ENCODE measurements at regions not wholly inside any gene's neighbourhood (a gene's known extent, or its start where the extent isn't known, plus 50 kb on each side); places are given as distances from the start of the nearest gene placed in this dataset.
"Not testable (repeated sequence)": the region's sequence is repeated elsewhere in the genome, so short reads cannot be mapped to it uniquely, and the experiment has no call there.

- no peak for DNase-seq
- Histone ChIP-seq H3K27me3 (ENCODE audit: control insufficient read depth, insufficient read depth, low read length) (no peaks in the 10 kb centered on the region), H3K4me3 (ENCODE audit: low read depth, low read length) (no peak overlapping the region), H3K4me1 (ENCODE audit: control insufficient read depth, insufficient read depth, low read length, poor library complexity, severe bottlenecking) (no peaks in the 10 kb centered on the region), H3K9me3 (ENCODE audit: control insufficient read depth in 2 of 2, low read length in 2 of 2) (no peaks in the 10 kb centered on the region), H3K36me3 (ENCODE audit: control insufficient read depth, insufficient read depth, low read length) (no peaks in the 10 kb centered on the region), H3K27ac (ENCODE audit: insufficient read depth, low read length, poor library complexity, severe bottlenecking) (no peak overlapping the region)
- no peak for ATAC-seq (ENCODE audit: low read depth in 2 of 2)
- Mint-ChIP-seq H3K4me3 (no peak overlapping the region), H3K4me1 (no peaks in the 10 kb centered on the region), H3K9me3 (peaks cover 0 to 2% (median 0%) of the 10 kb centered on the region in 7 donors), H3K27me3 (no peaks in the 10 kb centered on the region), H3K36me3 (no peaks in the 10 kb centered on the region), H3K27ac (no peak overlapping the region)
Observed at GRCh38 chr6:74048387-74048786, 352.4 kb downstream of the CD109 start.

GRCh38 chr6:74044417-74045096 lies 348.6 kb downstream of the CD109 start:
- ATAC-seq (ENCODE audit: low read depth in 2 of 2) (no peak), DNase-seq (no peak)
- Mint-ChIP-seq H3K4me3 (no peak overlapping the region), H3K9me3 (peaks cover 0 to 4% (median 0%) of the 10 kb centered on the region in 7 donors), H3K4me1 (no peaks in the 10 kb centered on the region), H3K27me3 (no peaks in the 10 kb centered on the region), H3K27ac (peak overlapping the region in 1 of 3 donors; percentile 35), H3K36me3 (no peaks in the 10 kb centered on the region)
- Histone ChIP-seq H3K4me3 (ENCODE audit: low read depth, low read length) (no peak overlapping the region), H3K36me3 (ENCODE audit: control insufficient read depth, insufficient read depth, low read length) (no peaks in the 10 kb centered on the region), H3K4me1 (ENCODE audit: control insufficient read depth, insufficient read depth, low read length, poor library complexity, severe bottlenecking) (no peaks in the 10 kb centered on the region), H3K9me3 (ENCODE audit: control insufficient read depth in 2 of 2, low read length in 2 of 2) (no peaks in the 10 kb centered on the region), H3K27me3 (ENCODE audit: control insufficient read depth, insufficient read depth, low read length) (no peaks in the 10 kb centered on the region), H3K27ac (ENCODE audit: insufficient read depth, low read length, poor library complexity, severe bottlenecking) (no peak overlapping the region)

DNA sequence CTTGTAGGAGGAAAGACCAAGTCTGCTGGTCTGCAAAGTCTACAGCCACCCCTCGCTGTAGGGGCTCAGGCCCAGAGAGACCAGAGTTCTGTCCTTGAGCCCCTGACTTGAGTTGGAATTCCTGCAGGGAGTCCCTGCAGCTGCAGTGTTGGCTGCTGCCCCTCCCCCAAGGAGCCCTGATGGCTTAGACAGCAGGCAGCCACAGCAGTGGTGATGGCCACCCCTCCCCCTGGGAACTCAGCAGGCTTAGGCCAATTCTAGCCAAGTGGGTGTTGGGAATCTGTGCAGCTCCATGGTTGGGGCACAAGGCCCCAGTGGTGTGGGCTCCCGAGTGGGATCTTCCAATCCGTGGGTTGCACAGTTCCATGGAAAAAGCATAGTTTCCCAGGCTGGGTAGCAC lies 345.4 kb downstream of the CD109 start:
- no peaks in the 10 kb centered on the region for H3K9me3 ChIP-seq (ENCODE audit: control insufficient read depth in 2 of 2, low read length in 2 of 2)
- DNase-seq = no peak
- Mint-ChIP-seq H3K4me1 (no peaks in the 10 kb centered on the region), H3K27me3 (no peaks in the 10 kb centered on the region), H3K36me3 (no peaks in the 10 kb centered on the region), H3K9me3 (peaks cover 0 to 7% (median 4%) of the 10 kb centered on the region in 7 donors), H3K4me3 (no peak overlapping the region), H3K27ac (no peak overlapping the region)
- ATAC-seq (ENCODE audit: low read depth in 2 of 2) = no peak
- no peaks in the 10 kb centered on the region for H3K27me3 ChIP-seq (ENCODE audit: control insufficient read depth, insufficient read depth, low read length)
- H3K4me1 ChIP-seq (ENCODE audit: control insufficient read depth, insufficient read depth, low read length, poor library complexity, severe bottlenecking) = no peaks in the 10 kb centered on the region
- no peak overlapping the region for H3K27ac ChIP-seq (ENCODE audit: insufficient read depth, low read length, poor library complexity, severe bottlenecking)
- H3K4me3 ChIP-seq (ENCODE audit: low read depth, low read length) = no peak overlapping the region
- no peaks in the 10 kb centered on the region for H3K36me3 ChIP-seq (ENCODE audit: control insufficient read depth, insufficient read depth, low read length)

DNA sequence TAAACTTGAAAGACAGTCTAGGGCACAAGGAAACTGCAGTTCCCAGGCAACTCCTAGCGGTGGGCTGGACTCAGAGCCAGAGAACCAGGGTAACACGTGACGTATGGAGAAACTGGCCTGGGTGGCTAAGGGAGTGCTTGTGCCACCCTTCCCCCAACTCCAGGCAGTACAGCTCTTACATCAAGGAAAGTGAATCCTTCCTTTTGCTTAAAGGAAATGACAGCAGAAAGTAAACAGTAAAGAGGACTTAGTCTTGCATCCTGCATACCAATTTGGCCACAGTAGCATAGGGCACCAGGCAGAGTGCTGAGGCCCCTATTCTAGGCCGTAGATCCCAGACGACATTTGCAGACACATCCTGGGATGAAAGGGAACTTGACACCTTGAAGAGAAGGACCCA lies 322.8 kb downstream of the CD109 start:
- no peak for DNase-seq
- Mint-ChIP-seq H3K4me1 (no peaks in the 10 kb centered on the region), H3K36me3 (no peaks in the 10 kb centered on the region), H3K4me3 (no peak overlapping the region), H3K27ac (no peak overlapping the region), H3K27me3 (no peaks in the 10 kb centered on the region), H3K9me3 (peaks cover 0 to 9% (median 4%) of the 10 kb centered on the region in 7 donors)
- H3K4me3 ChIP-seq (ENCODE audit: low read depth, low read length) = no peak overlapping the region
- no peak overlapping the region for H3K27ac ChIP-seq (ENCODE audit: insufficient read depth, low read length, poor library complexity, severe bottlenecking)
- no peaks in the 10 kb centered on the region for H3K27me3 ChIP-seq (ENCODE audit: control insufficient read depth, insufficient read depth, low read length)
- no peaks in the 10 kb centered on the region for H3K4me1 ChIP-seq (ENCODE audit: control insufficient read depth, insufficient read depth, low read length, poor library complexity, severe bottlenecking)
- H3K9me3 ChIP-seq (ENCODE audit: control insufficient read depth in 2 of 2, low read length in 2 of 2) = no peaks in the 10 kb centered on the region
- H3K36me3 ChIP-seq (ENCODE audit: control insufficient read depth, insufficient read depth, low read length) = no peaks in the 10 kb centered on the region
- no peak for ATAC-seq (ENCODE audit: low read depth in 2 of 2)

DNA sequence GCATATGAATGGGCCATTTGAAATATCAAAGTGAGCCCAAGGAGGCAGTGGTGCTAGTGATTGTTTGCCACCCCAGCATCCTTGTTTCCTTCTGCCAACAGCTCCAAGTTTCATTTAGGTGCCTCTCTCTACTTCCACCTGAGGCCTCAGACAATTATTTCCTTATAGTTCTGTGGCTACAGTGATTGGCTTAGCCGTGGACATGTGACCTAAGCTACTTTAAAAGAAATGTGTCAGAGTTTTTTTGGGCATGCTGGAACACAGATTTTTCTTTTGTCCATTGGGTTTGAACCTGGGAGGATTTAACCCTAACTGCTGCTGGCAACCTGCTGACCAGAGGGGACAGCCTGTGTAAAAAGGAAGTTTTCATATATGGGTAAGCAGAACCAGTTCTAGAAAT lies 319.4 kb downstream of the CD109 start:
- ATAC-seq (ENCODE audit: low read depth in 2 of 2) (no peak), DNase-seq (no peak)
- H3K4me1 Mint-ChIP-seq = no peaks in the 10 kb centered on the region
- no peak overlapping the region for H3K4me3 Mint-ChIP-seq
- Histone ChIP-seq H3K9me3 (ENCODE audit: control insufficient read depth in 2 of 2, low read length in 2 of 2) (no peaks in the 10 kb centered on the region), H3K27ac (ENCODE audit: insufficient read depth, low read length, poor library complexity, severe bottlenecking) (no peak overlapping the region), H3K27me3 (ENCODE audit: control insufficient read depth, insufficient read depth, low read length) (no peaks in the 10 kb centered on the region), H3K4me1 (ENCODE audit: control insufficient read depth, insufficient read depth, low read length, poor library complexity, severe bottlenecking) (no peaks in the 10 kb centered on the region), H3K36me3 (ENCODE audit: control insufficient read depth, insufficient read depth, low read length) (no peaks in the 10 kb centered on the region), H3K4me3 (ENCODE audit: low read depth, low read length) (no peak overlapping the region)
- H3K27me3 Mint-ChIP-seq = no peaks in the 10 kb centered on the region
- no peaks in the 10 kb centered on the region for H3K36me3 Mint-ChIP-seq
- H3K27ac Mint-ChIP-seq = no peak overlapping the region
- peaks cover 0 to 11% (median 5%) of the 10 kb centered on the region in 7 donors for H3K9me3 Mint-ChIP-seq

GRCh38 chr6:74000666-74001490 lies 304.9 kb downstream of the CD109 start:
- no peaks in the 10 kb centered on the region for H3K4me1 ChIP-seq (ENCODE audit: control insufficient read depth, insufficient read depth, low read length, poor library complexity, severe bottlenecking)

DNA sequence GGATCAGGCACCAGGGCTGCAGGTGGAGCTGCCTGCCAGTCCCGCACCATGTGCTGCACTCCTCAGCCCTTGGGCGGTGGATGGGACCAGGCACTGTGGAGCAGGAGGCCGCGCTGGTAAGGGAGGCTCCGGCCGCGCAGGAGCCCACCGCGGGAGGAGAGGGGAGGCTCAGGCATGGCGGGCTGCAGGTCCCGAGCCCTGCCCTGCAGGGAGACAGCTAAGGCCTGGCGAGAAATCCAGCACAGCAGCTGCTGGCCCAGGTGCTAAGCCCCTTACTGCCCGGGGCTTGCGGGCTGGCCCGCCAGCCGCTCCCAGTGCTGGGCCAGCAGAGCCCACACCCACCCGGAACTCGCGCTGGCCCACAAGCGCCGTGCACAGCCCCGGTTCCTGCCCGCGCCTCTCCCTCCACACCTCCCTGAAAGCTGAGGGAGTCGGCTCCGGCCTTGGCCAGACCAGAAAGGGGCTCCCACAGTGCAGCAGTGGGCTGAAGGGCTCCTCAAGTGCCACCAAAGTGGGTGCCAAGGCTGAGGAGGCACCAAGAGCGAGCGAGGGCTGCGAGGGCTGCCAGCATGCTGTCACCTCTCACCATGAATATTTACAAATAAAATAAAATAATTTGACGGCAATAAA lies 294.7 kb downstream of the CD109 start:
- not testable (repeated sequence) for H3K4me1 ChIP-seq (ENCODE audit: control insufficient read depth, insufficient read depth, low read length, poor library complexity, severe bottlenecking); H3K4me3 Mint-ChIP-seq; H3K27ac ChIP-seq (ENCODE audit: insufficient read depth, low read length, poor library complexity, severe bottlenecking); H3K4me3 ChIP-seq (ENCODE audit: low read depth, low read length); H3K36me3 Mint-ChIP-seq; ATAC-seq (ENCODE audit: low read depth in 2 of 2); H3K4me1 Mint-ChIP-seq; H3K36me3 ChIP-seq (ENCODE audit: control insufficient read depth, insufficient read depth, low read length); H3K27ac Mint-ChIP-seq; H3K27me3 ChIP-seq (ENCODE audit: control insufficient read depth, insufficient read depth, low read length); H3K9me3 ChIP-seq (ENCODE audit: control insufficient read depth in 2 of 2, low read length in 2 of 2); DNase-seq; H3K9me3 Mint-ChIP-seq; H3K27me3 Mint-ChIP-seq

More at GRCh38 chr6:74000666-74001490, 304.9 kb downstream of the CD109 start:
- Histone ChIP-seq H3K36me3 (ENCODE audit: control insufficient read depth, insufficient read depth, low read length) (no peaks in the 10 kb centered on the region), H3K4me3 (ENCODE audit: low read depth, low read length) (no peak overlapping the region), H3K9me3 (ENCODE audit: control insufficient read depth in 2 of 2, low read length in 2 of 2) (no peaks in the 10 kb centered on the region), H3K27ac (ENCODE audit: insufficient read depth, low read length, poor library complexity, severe bottlenecking) (no peak overlapping the region), H3K27me3 (ENCODE audit: control insufficient read depth, insufficient read depth, low read length) (no peaks in the 10 kb centered on the region)
- DNase-seq (no peak), ATAC-seq (ENCODE audit: low read depth in 2 of 2) (no peak)
- Mint-ChIP-seq H3K4me3 (no peak overlapping the region), H3K36me3 (no peaks in the 10 kb centered on the region), H3K27me3 (no peaks in the 10 kb centered on the region), H3K9me3 (peaks cover 0 to 4% (median 3%) of the 10 kb centered on the region in 7 donors), H3K4me1 (no peaks in the 10 kb centered on the region), H3K27ac (no peak overlapping the region)

Data from CD4-positive, CD25-positive, alpha-beta regulatory T cell (primary cell).